Breast epithelium (tissue), 3 donors: ENCODE measurements at regions not wholly inside any gene's neighbourhood (a gene's known extent, or its start where the extent isn't known, plus 50 kb on each side); places are given as distances from the start of the nearest gene placed in this dataset.

Source experiments
- POLR2A ChIP-seq: fragments of 450-650 bp; IDR thresholded peaks from one replicate; pipeline ENCODE4 v1.6.1; 2016; ENCODE audit warnings: antibody characterized with exemption, mild to moderate bottlenecking, moderate library complexity
- TF ChIP-seq, protein P1 (sequence below), 3 donors: fragments of 450-650 bp; IDR thresholded peaks; one replicate each; pipeline ENCODE4 v1.5.1; 2016 to 2017; ENCODE audit warnings: antibody characterized with exemption in 3 of 3, mild to moderate bottlenecking in 3 of 3, moderate library complexity in 3 of 3

DNA sequence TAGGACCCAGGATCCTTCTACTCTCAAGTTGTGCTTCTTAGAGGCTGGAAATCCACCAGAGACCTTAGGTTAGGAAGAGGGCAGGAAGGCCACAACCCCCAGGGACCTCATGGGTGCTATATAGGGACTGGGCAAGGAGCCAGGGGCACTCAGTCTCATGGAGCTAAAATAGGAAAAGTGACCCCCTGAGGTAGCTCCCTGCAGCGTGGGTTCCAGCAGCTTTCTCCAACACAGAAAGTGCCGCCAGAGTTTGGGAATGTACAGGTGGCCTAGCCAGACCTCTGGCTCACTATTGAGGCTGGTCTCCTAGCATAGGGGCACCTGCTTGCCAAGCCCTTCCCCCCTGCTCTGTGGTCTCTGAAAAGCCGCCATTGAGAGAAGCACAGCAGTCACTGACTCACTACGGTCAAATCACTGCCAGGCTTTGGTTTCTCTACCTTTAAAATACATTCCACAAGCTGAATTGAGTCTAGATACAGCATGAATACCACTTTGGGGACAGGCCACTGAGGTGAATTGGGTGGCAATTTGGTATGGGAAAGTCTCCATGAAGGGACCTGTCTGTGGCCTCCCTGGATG lies 333.2 kb upstream of the PODXL start:
- TF ChIP-seq, protein P1, sequence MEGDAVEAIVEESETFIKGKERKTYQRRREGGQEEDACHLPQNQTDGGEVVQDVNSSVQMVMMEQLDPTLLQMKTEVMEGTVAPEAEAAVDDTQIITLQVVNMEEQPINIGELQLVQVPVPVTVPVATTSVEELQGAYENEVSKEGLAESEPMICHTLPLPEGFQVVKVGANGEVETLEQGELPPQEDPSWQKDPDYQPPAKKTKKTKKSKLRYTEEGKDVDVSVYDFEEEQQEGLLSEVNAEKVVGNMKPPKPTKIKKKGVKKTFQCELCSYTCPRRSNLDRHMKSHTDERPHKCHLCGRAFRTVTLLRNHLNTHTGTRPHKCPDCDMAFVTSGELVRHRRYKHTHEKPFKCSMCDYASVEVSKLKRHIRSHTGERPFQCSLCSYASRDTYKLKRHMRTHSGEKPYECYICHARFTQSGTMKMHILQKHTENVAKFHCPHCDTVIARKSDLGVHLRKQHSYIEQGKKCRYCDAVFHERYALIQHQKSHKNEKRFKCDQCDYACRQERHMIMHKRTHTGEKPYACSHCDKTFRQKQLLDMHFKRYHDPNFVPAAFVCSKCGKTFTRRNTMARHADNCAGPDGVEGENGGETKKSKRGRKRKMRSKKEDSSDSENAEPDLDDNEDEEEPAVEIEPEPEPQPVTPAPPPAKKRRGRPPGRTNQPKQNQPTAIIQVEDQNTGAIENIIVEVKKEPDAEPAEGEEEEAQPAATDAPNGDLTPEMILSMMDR (IDR thresholded peaks at IDR 0.05) = no peak
- no peak for TF ChIP-seq POLR2A
